ENCODE measurements at regions not wholly inside any gene's neighbourhood (a gene's known extent, or its start where the extent isn't known, plus 50 kb on each side); places are given as distances from the start of the nearest gene placed in this dataset.

DNA sequence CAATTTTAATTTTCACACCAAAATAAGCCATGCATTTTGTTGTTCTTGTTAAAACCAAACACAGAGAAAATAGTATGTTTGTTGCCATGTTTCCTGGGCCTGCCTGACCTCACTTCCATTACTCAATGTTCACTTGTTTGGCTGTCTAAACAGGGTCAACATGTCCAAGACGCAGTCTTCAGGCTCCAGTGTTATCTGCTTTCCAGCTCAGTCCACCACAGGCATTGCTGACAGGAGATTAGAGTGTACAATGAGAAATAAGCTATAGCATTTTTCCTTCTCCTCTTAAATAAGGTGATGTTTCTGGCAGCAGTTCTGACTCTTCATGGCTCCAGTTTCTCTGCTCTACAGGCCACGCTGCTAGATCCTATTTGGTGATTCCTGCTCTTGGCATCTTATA, 1030.5 kb downstream of the KCNT2 start:
- TF ChIP-seq, protein P1, sequence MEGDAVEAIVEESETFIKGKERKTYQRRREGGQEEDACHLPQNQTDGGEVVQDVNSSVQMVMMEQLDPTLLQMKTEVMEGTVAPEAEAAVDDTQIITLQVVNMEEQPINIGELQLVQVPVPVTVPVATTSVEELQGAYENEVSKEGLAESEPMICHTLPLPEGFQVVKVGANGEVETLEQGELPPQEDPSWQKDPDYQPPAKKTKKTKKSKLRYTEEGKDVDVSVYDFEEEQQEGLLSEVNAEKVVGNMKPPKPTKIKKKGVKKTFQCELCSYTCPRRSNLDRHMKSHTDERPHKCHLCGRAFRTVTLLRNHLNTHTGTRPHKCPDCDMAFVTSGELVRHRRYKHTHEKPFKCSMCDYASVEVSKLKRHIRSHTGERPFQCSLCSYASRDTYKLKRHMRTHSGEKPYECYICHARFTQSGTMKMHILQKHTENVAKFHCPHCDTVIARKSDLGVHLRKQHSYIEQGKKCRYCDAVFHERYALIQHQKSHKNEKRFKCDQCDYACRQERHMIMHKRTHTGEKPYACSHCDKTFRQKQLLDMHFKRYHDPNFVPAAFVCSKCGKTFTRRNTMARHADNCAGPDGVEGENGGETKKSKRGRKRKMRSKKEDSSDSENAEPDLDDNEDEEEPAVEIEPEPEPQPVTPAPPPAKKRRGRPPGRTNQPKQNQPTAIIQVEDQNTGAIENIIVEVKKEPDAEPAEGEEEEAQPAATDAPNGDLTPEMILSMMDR (conservative IDR thresholded peaks at IDR 0.05; ENCODE audit: control insufficient read depth, insufficient read depth, low read depth, low read length), result no peak
- no peak for DNase-seq (ENCODE audit: low read depth)
- H3K4me3 ChIP-seq (ENCODE audit: control insufficient read depth, low read depth, low read length), result no peak overlapping the region

DNA sequence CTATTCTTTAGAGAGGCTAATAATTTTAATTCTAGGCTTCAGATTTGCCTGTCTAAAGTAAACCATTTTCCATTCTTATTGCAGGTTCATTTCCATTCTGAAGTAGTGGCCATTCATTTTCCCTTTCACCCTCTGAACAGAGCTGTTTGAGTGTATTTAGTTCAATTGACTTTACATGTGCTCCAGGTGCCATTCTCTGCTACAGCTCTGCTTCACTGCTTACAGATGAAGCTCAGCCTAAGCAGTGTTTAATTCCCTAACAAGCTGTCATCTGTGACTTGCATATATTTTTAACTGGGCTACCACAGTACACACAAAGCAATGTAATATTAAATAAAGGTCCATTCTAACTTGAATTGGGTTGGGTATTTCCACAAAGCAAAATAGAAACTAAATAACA, 1031.6 kb downstream of the KCNT2 start:
- TF ChIP-seq, protein P1 (conservative IDR thresholded peaks at IDR 0.05; ENCODE audit: control insufficient read depth, insufficient read depth, low read depth, low read length), result no peak
- H3K4me3 ChIP-seq (ENCODE audit: control insufficient read depth, low read depth, low read length), result no peak overlapping the region
- DNase-seq (ENCODE audit: low read depth), result no peak

DNA sequence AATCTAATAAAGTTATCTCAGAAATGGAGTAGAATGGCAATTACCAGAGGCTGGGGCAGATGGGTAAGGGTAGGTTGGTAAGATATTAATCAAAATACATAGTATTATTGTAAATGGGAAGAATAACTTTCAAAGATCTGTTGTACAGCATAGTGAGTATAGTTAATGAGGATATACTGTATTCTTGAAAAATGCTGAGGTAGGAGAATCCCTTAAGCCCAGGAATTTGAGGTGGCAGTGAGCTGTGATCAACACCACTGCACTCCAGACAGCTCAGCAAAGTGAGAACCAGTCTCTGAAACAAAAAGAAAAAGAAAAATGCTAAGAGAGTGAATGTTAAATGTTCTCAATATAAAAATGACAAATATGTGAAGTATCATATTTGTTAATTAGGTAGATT, 1033.7 kb downstream of the KCNT2 start:
- TF ChIP-seq, protein P1 (conservative IDR thresholded peaks at IDR 0.05; ENCODE audit: control insufficient read depth, insufficient read depth, low read depth, low read length), result no peak
- no peak overlapping the region for H3K4me3 ChIP-seq (ENCODE audit: control insufficient read depth, low read depth, low read length)
- no peak for DNase-seq (ENCODE audit: low read depth)

DNA sequence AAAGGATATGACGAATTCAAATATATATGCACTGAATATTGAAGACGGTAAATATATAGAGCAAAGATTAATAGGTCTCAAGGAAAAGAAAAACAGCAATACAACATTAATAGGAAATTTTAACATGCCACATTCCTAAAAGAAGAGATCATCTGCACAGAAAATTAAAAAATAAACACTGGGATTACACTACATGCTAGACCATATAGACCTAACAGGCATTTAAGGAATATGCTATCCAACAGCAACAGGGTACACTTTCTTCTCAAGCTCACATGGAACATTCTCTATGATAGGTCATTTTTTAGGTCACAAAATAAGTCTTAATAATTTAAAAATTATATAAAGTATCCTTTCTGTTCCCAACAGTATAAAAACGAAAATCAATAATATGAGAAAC, 1038.3 kb downstream of the KCNT2 start:
- no peak for DNase-seq (ENCODE audit: low read depth)
- no peak overlapping the region for H3K4me3 ChIP-seq (ENCODE audit: control insufficient read depth, low read depth, low read length)
- TF ChIP-seq, protein P1 (conservative IDR thresholded peaks at IDR 0.05; ENCODE audit: control insufficient read depth, insufficient read depth, low read depth, low read length), result no peak

DNA sequence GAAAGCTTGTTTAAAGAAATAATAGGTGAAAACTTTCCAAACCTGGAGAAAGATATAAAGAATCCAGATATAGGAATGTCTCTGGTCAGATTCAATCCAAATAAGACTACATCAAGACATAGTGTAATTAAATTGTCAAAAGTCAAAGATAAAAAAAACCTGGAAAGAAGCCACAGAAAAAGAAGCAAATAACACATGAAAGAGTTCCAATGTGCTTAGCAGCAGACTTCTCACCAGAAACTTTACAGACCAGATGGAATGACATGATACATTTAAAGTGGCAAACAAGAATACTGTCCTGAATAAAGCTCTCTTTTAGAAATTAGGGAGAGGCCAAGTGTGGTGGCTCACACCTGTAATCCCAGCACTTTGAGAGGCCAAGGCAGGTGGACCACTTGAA, 1039.9 kb downstream of the KCNT2 start:
- DNase-seq (ENCODE audit: low read depth), result no peak
- TF ChIP-seq, protein P1 (conservative IDR thresholded peaks at IDR 0.05; ENCODE audit: control insufficient read depth, insufficient read depth, low read depth, low read length), result no peak

DNA sequence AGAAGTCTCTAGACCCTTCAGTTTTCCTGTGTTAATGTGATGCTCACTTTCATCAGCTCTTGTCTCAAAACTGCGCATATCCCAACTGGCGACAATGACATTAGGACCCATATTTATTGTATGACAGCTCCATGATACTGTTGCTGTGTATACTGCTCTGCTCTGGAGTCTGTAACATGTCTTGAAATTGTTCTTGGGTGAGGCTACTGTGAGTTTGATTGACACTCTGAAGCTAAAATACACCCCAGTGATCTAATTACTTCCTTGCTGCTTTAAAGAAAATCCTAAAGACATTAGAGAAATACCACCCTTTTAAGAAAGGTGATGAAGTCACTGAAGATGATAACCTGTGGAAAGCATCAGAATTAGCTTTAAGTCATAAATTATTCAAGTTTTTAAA, 1046.2 kb downstream of the KCNT2 start:
- H3K4me3 ChIP-seq (ENCODE audit: control insufficient read depth, low read depth, low read length), result no peak overlapping the region
- DNase-seq (ENCODE audit: low read depth), result no peak
- TF ChIP-seq, protein P1 (conservative IDR thresholded peaks at IDR 0.05; ENCODE audit: control insufficient read depth, insufficient read depth, low read depth, low read length), result no peak

More for the DNA sequence above, 1039.9 kb downstream of the KCNT2 start:
- H3K4me3 ChIP-seq (ENCODE audit: control insufficient read depth, low read depth, low read length), result no peak overlapping the region
